PC-3 (cell line): ENCODE measurements at regions not wholly inside any gene's neighbourhood (a gene's known extent, or its start where the extent isn't known, plus 50 kb on each side); places are given as distances from the start of the nearest gene placed in this dataset.
A peak's percentile ranks its signal among the peaks of the same experiment; 100 is the strongest.

Experiments used
- ATAC-seq: fragments of 200-7000 bp; cut with Tn5 transposase; 2 replicates; pipeline ENCODE4 v1.9.1; 2020; ENCODE audit warnings: mild to moderate bottlenecking, moderate library complexity
- BruUV-seq: library from RNA; stranded (reverse); fragments of 400-500 nt; replicated peaks from 2 replicates; lab custom pipeline; 2021; lab: Mats Ljungman, UMichigan
- CTCF ChIA-PET: fragments of 300-600 bp; sonication (Branson Sonifier 250); formaldehyde crosslinking; loops from one replicate; lab custom pipeline; 2022; ENCODE audit warnings: antibody characterized with exemption; lab: Charles Lee
- POLR2A ChIA-PET: fragments of 300-600 bp; sonication (Branson Sonifier 250); formaldehyde crosslinking; loops from one replicate; lab custom pipeline; 2022; ENCODE audit warnings: antibody characterized with exemption; ENCODE audit not compliant: unreplicated experiment; lab: Charles Lee
- DNase-seq: peaks from one replicate; pipeline ENCODE4 v3.0.0-alpha.2; 2015
- H2AFZ ChIP-seq: fragments of 300-600 bp; sonication (generic); 2 replicates; pipeline ENCODE4 v1.6.0; 2016; ENCODE audit warnings: antibody characterized with exemption, low read length
- H3F3A ChIP-seq: fragments of 300-600 bp; sonication (generic); one replicate; pipeline ENCODE4 v1.6.0; 2017; ENCODE audit warnings: antibody characterized with exemption, low read length, control low read depth, mild to moderate bottlenecking; ENCODE audit not compliant: unreplicated experiment
- H3K27ac ChIP-seq: fragments of 300-600 bp; sonication (generic); 2 replicates; pipeline ENCODE4 v1.5.1; 2016; ENCODE audit warnings: mild to moderate bottlenecking, low read length
- H3K27me3 ChIP-seq: fragments of 300-600 bp; sonication (generic); 2 replicates; pipeline ENCODE4 v1.6.1; 2016; ENCODE audit warnings: low read length, mixed read lengths
- H3K36me3 ChIP-seq: fragments of 300-600 bp; sonication (generic); 2 replicates; pipeline ENCODE4 v1.6.1; 2016; ENCODE audit warnings: low read depth, mixed run types, low read length, mixed read lengths
- H3K4me1 ChIP-seq: fragments of 300-600 bp; sonication (generic); 2 replicates; pipeline ENCODE4 v1.5.1; 2016; ENCODE audit warnings: low read length; ENCODE audit not compliant: insufficient read depth
- H3K4me2 ChIP-seq: fragments of 300-600 bp; sonication (generic); 2 replicates; pipeline ENCODE4 v1.6.0; 2016; ENCODE audit warnings: low read length
- H3K4me3 ChIP-seq: fragments of 300-600 bp; sonication (generic); 2 replicates; pipeline ENCODE4 v1.5.1; 2016; ENCODE audit warnings: mild to moderate bottlenecking, low read length, mixed read lengths
- H3K79me2 ChIP-seq: fragments of 300-600 bp; sonication (generic); 2 replicates; pipeline ENCODE4 v1.6.1; 2017; ENCODE audit warnings: low read length, mixed read lengths
- H3K9ac ChIP-seq: fragments of 300-600 bp; sonication (generic); 2 replicates; pipeline ENCODE4 v1.6.0; 2016; ENCODE audit warnings: mild to moderate bottlenecking, low read length
- H3K9me2 ChIP-seq: fragments of 300-600 bp; sonication (generic); replicated peaks from 2 replicates; pipeline ENCODE4 v1.6.1; 2016; ENCODE audit warnings: mixed run types, low read length, mixed read lengths
- H3K9me3 ChIP-seq: fragments of 300-600 bp; sonication (generic); 2 replicates; pipeline ENCODE4 v1.6.1; 2016; ENCODE audit warnings: low read length, mixed read lengths
- H4K20me1 ChIP-seq: fragments of 300-600 bp; sonication (generic); 2 replicates; pipeline ENCODE4 v1.6.1; 2016; ENCODE audit warnings: low read length, mixed read lengths
- EZH2 ChIP-seq: fragments of 300-600 bp; sonication (generic); IDR thresholded peaks from one replicate; pipeline ENCODE4 v1.6.1; 2017; ENCODE audit warnings: antibody characterized with exemption, mild to moderate bottlenecking, low read length; ENCODE audit not compliant: unreplicated experiment
- EZH2phosphoT487 ChIP-seq: fragments of 300-600 bp; sonication (generic); IDR thresholded peaks from 2 replicates; pipeline ENCODE4 v1.6.1; 2018; ENCODE audit warnings: mild to moderate bottlenecking, antibody characterized with exemption, low read length, borderline replicate concordance
- intact Hi-C: fragments of 100-400 bp; cut with micrococcal nuclease; formaldehyde crosslinking; loops from 2 replicates; pipeline ENCODE4 v1.9.0; 2023
- TF ChIP-seq, protein P1 (sequence below): fragments of 300-600 bp; sonication (generic); conservative IDR thresholded peaks from 2 replicates; pipeline ENCODE4 v1.5.1; 2017; ENCODE audit warnings: antibody characterized with exemption, low read depth, mild to moderate bottlenecking, low read length

DNA sequence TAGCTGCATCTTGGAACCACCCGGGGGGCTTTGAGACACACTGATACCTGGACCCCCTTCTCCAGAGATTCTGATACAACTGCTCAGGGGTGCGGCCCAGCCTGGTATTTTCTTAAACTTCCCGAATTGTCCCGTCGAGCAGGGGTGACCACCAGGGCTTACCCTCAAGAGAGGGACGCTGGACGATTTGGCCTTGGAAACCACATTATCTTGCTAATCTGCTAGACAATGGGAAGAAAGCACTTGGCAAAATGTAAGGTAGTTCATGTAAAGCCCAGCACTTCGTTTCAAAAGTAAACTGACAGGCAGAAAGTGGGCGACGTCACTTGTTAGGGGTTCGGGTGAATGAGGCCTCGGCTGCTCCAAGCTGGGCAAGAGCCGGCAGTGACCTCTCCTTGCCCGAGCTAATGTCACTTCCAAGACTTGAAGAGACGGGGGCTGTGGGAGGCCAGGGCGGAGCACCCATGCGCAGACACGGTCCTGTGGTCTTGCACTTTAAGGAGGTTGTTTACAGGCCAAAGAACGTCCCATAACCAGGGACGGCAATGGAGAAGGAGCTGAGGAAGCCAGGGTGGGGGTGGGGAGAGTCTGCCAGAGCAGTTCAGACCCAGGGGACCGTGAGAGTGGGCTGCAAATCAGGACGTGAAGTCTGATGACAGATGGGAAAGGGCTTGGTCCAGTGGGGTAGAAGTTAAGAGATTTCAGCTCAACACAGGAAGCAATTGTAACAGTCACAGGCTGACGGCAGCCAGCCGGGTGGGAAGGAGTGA, 152.7 kb upstream of the GSE1 start:
- Histone ChIP-seq H3F3A (no peaks in the 10 kb centered on the region), H3K27me3 (no peaks in the 10 kb centered on the region), H3K9ac (no peak overlapping the region), H3K4me3 (no peak overlapping the region), H3K79me2 (no peaks in the 10 kb centered on the region), H3K9me2 (no peaks in the 10 kb centered on the region), H3K27ac (no peak overlapping the region), H4K20me1 (no peaks in the 10 kb centered on the region), H3K4me1 (no peaks in the 10 kb centered on the region), H3K4me2 (no peak overlapping the region), H2AFZ (no peak overlapping the region), H3K36me3 (no peaks in the 10 kb centered on the region), H3K9me3 (no peaks in the 10 kb centered on the region)
- TF ChIP-seq EZH2phosphoT487 (no peak), EZH2 (no peak)
- TF ChIP-seq, protein P1, sequence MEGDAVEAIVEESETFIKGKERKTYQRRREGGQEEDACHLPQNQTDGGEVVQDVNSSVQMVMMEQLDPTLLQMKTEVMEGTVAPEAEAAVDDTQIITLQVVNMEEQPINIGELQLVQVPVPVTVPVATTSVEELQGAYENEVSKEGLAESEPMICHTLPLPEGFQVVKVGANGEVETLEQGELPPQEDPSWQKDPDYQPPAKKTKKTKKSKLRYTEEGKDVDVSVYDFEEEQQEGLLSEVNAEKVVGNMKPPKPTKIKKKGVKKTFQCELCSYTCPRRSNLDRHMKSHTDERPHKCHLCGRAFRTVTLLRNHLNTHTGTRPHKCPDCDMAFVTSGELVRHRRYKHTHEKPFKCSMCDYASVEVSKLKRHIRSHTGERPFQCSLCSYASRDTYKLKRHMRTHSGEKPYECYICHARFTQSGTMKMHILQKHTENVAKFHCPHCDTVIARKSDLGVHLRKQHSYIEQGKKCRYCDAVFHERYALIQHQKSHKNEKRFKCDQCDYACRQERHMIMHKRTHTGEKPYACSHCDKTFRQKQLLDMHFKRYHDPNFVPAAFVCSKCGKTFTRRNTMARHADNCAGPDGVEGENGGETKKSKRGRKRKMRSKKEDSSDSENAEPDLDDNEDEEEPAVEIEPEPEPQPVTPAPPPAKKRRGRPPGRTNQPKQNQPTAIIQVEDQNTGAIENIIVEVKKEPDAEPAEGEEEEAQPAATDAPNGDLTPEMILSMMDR = no peak
- no peak for DNase-seq
- ATAC-seq = no peak
- intact Hi-C loops = no loop called here
- ChIA-PET CTCF (no interaction called here), POLR2A (no interaction called here)
- no TSS peak for BruUV-seq

DNA sequence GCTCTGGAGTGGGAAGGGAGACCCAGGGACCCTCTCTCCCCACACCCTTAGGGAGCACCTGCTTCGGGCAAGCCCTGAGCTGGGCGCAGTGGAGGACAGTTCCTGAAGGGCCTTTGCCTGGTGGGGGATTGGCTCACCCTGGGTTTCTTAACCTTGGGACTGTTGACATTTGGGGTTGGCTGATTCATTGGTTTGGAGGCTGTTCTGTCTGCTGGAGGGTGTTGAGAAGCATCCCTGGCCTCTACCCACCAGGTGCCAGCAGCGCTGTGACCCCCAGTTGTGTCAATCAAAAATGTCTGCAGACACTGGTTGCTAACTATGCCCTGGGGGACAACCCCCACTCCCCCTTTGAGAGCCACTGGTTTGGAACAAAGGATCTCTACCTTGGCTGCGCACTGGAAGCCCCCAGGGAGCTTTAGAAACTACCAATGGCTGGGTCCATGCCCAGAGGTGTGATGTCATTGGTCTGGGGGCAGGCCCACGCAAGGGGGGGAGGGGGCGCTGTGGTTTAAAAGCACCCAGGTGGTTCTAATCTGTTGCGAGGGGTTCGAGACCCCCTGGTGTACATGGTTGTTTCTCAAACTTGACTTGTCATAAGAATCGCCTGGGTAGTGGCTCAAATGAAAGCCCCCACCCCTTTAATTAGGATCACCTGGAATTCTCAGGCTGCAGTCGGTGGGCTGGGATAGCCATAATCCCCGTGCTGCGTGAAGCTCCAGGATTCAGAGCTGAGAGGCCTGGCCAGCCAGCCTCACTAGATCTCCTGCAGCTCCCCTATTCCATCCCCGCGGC, 151.9 kb upstream of the GSE1 start:
- TF ChIP-seq EZH2phosphoT487 (no peak), EZH2 (no peak)
- TF ChIP-seq, protein P1 = no peak
- no peaks in the 10 kb centered on the region for H3K36me3 ChIP-seq
- H2AFZ ChIP-seq = no peak overlapping the region
- no peak overlapping the region for H3K27ac ChIP-seq
- no peaks in the 10 kb centered on the region for H4K20me1 ChIP-seq
- H3K9ac ChIP-seq = no peak overlapping the region
- H3K4me1 ChIP-seq = no peaks in the 10 kb centered on the region
- ChIA-PET CTCF (no interaction called here), POLR2A (no interaction called here)
- no peaks in the 10 kb centered on the region for H3F3A ChIP-seq
- no peak overlapping the region for H3K4me3 ChIP-seq
- DNase-seq (peak; percentile 6), ATAC-seq (no peak)
- H3K9me3 ChIP-seq = no peaks in the 10 kb centered on the region
- no peak overlapping the region for H3K4me2 ChIP-seq
- intact Hi-C loops = no loop called here
- no peaks in the 10 kb centered on the region for H3K79me2 ChIP-seq
- no peaks in the 10 kb centered on the region for H3K27me3 ChIP-seq
- no peaks in the 10 kb centered on the region for H3K9me2 ChIP-seq
- BruUV-seq = no TSS peak
